Liver (tissue), 8 donors: ENCODE measurements at regions not wholly inside any gene's neighbourhood (a gene's known extent, or its start where the extent isn't known, plus 50 kb on each side); places are given as distances from the start of the nearest gene placed in this dataset.

Experiments
- DNase-seq: peaks from one replicate; pipeline ENCODE4 v3.0.0-alpha.2; 2017; ENCODE audit warnings: low spot score
- H3K27ac ChIP-seq, 2 donors: one replicate each; pipeline ENCODE4 v1.7.0; 2013; ENCODE audit warnings: inconsistent platforms in 2 of 2, low read length in 2 of 2, control low read depth in 1 of 2, low read depth in 1 of 2, mild to moderate bottlenecking in 1 of 2
- H3K27me3 ChIP-seq, 4 donors: one replicate each; pipeline versions ENCODE4 v1.6.1 to v1.7.0; 2013; ENCODE audit warnings: low read length in 3 of 4, inconsistent platforms in 1 of 4, mild to moderate bottlenecking in 1 of 4, moderate library complexity in 1 of 4; ENCODE audit not compliant: control insufficient read depth in 4 of 4, insufficient read depth in 4 of 4
- H3K36me3 ChIP-seq, 4 donors: one replicate each; pipeline versions ENCODE4 v1.6.1 to v1.7.0; 2013; ENCODE audit warnings: low read length in 3 of 4, mild to moderate bottlenecking in 3 of 4, low read depth in 1 of 4, moderate library complexity in 1 of 4; ENCODE audit not compliant: control insufficient read depth in 4 of 4, insufficient read depth in 3 of 4
- H3K4me1 ChIP-seq, 4 donors: one replicate each; pipeline versions ENCODE4 v1.6.1 to v1.7.0; 2013; ENCODE audit warnings: low read length in 3 of 4, mild to moderate bottlenecking in 3 of 4, moderate library complexity in 1 of 4; ENCODE audit not compliant: control insufficient read depth in 4 of 4, insufficient read depth in 4 of 4
- H3K4me3 ChIP-seq, 3 donors: one replicate each; pipeline versions ENCODE4 v1.6.1 to v1.7.0; 2013; ENCODE audit warnings: low read length in 3 of 3, control low read depth in 1 of 3, low read depth in 1 of 3, mild to moderate bottlenecking in 1 of 3
- H3K9ac ChIP-seq, 2 donors: one replicate each; pipeline ENCODE4 v1.7.0; 2013; ENCODE audit warnings: low read length in 2 of 2, mild to moderate bottlenecking in 2 of 2, moderate library complexity in 2 of 2, control low read depth in 1 of 2, low read depth in 1 of 2
- H3K9me3 ChIP-seq, 4 donors: one replicate each; pipeline versions ENCODE4 v1.6.1 to v1.7.0; 2013; ENCODE audit warnings: low read length in 3 of 4; ENCODE audit not compliant: control insufficient read depth in 4 of 4
- ATF3 ChIP-seq: IDR thresholded peaks from 2 replicates; pipeline ENCODE4 v1.6.1; 2016; ENCODE audit warnings: antibody characterized with exemption
- EGR1 ChIP-seq, 2 donors: IDR thresholded peaks; 2 replicates each; pipeline ENCODE4 v1.6.1; 2016 to 2018; ENCODE audit warnings: antibody characterized with exemption in 2 of 2, low read depth in 2 of 2
- FOXA1 ChIP-seq: IDR thresholded peaks from 2 replicates; pipeline ENCODE4 v1.6.1; 2016; ENCODE audit warnings: antibody characterized with exemption
- FOXA2 ChIP-seq: IDR thresholded peaks from 2 replicates; pipeline ENCODE4 v1.6.1; 2016; ENCODE audit warnings: antibody characterized with exemption
- GABPA ChIP-seq, 2 donors: IDR thresholded peaks in 1 of 2; conservative IDR thresholded peaks in 1 of 2; 2 replicates each; pipeline ENCODE4 v1.6.1; 2016; ENCODE audit warnings: antibody characterized with exemption in 2 of 2, mild to moderate bottlenecking in 1 of 2, moderate library complexity in 1 of 2
- HNF4G ChIP-seq: IDR thresholded peaks from 2 replicates; pipeline ENCODE4 v1.6.1; 2016; ENCODE audit warnings: antibody characterized with exemption
- JUND ChIP-seq, 2 donors: IDR thresholded peaks; 2 replicates each; pipeline ENCODE4 v1.6.1; 2016; ENCODE audit warnings: antibody characterized with exemption in 2 of 2
- NR2F2 ChIP-seq: IDR thresholded peaks from 2 replicates; pipeline ENCODE4 v1.6.1; 2016; ENCODE audit warnings: antibody characterized with exemption
- RAD21 ChIP-seq, 2 donors: IDR thresholded peaks; 2 replicates each; pipeline ENCODE4 v1.6.1; 2016; ENCODE audit warnings: antibody characterized with exemption in 2 of 2, mild to moderate bottlenecking in 2 of 2
- RXRA ChIP-seq, 2 donors: IDR thresholded peaks; 2 replicates each; pipeline ENCODE4 v1.6.1; 2017 to 2018; ENCODE audit warnings: antibody characterized with exemption in 2 of 2, mild to moderate bottlenecking in 1 of 2
- SP1 ChIP-seq: IDR thresholded peaks from 2 replicates; pipeline ENCODE4 v1.6.1; 2018; ENCODE audit warnings: antibody characterized with exemption, mild to moderate bottlenecking
- TAF1 ChIP-seq: conservative IDR thresholded peaks from 2 replicates; pipeline ENCODE4 v1.6.1; 2016; ENCODE audit warnings: antibody characterized with exemption, mild to moderate bottlenecking
- YY1 ChIP-seq: IDR thresholded peaks from 2 replicates; pipeline ENCODE4 v1.6.1; 2016; ENCODE audit warnings: antibody characterized with exemption, mild to moderate bottlenecking
- WGBS: extraction: QIAGEN DNeasy Blood & Tissue Kit; methylation state at CpG from one replicate; pipeline ENCODE4 v1.1.7; 2013; 5-methylcytosine and 5-hydroxymethylcytosine counted together
- TF ChIP-seq, protein P1 (sequence below): fragments of 150-350 bp; IDR thresholded peaks from 2 replicates; pipeline ENCODE4 v1.5.1; 2017; ENCODE audit warnings: improper control_type of control experiment, low read depth, low read length; ENCODE audit not compliant: missing input control
- TF ChIP-seq, protein P2 (sequence below): IDR thresholded peaks from 2 replicates; pipeline ENCODE4 v1.6.1; 2016; ENCODE audit warnings: antibody characterized with exemption
- TF ChIP-seq, protein P3 (sequence below): IDR thresholded peaks from 2 replicates; pipeline ENCODE4 v1.6.1; 2016; ENCODE audit warnings: antibody characterized with exemption
- TF ChIP-seq, protein P4 (sequence below): IDR thresholded peaks from 2 replicates; pipeline ENCODE4 v1.6.1; 2016; ENCODE audit warnings: antibody characterized with exemption, mild to moderate bottlenecking
- donor health status: healthy.
- donor health status: healthy.
- donor health status: healthy.
- donor health status: healthy.
- donor health status: healthy.

- 68% methylated on average over 15 of the region's 15 CpGs for WGBS
- no peaks in the 10 kb centered on the region for H3K9me3 ChIP-seq
- H3K27ac ChIP-seq: no peak overlapping the region
- TF ChIP-seq FOXA1 (no peak), RAD21 (IDR thresholded peaks at IDR 0.05) (peak; percentile 73 to 84), EGR1 (IDR thresholded peaks at IDR 0.05; ENCODE audit: low read depth in 2 of 2) (no peak)
- TF ChIP-seq, protein P1, sequence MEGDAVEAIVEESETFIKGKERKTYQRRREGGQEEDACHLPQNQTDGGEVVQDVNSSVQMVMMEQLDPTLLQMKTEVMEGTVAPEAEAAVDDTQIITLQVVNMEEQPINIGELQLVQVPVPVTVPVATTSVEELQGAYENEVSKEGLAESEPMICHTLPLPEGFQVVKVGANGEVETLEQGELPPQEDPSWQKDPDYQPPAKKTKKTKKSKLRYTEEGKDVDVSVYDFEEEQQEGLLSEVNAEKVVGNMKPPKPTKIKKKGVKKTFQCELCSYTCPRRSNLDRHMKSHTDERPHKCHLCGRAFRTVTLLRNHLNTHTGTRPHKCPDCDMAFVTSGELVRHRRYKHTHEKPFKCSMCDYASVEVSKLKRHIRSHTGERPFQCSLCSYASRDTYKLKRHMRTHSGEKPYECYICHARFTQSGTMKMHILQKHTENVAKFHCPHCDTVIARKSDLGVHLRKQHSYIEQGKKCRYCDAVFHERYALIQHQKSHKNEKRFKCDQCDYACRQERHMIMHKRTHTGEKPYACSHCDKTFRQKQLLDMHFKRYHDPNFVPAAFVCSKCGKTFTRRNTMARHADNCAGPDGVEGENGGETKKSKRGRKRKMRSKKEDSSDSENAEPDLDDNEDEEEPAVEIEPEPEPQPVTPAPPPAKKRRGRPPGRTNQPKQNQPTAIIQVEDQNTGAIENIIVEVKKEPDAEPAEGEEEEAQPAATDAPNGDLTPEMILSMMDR: peak; percentile 67
- TF ChIP-seq, protein P2, sequence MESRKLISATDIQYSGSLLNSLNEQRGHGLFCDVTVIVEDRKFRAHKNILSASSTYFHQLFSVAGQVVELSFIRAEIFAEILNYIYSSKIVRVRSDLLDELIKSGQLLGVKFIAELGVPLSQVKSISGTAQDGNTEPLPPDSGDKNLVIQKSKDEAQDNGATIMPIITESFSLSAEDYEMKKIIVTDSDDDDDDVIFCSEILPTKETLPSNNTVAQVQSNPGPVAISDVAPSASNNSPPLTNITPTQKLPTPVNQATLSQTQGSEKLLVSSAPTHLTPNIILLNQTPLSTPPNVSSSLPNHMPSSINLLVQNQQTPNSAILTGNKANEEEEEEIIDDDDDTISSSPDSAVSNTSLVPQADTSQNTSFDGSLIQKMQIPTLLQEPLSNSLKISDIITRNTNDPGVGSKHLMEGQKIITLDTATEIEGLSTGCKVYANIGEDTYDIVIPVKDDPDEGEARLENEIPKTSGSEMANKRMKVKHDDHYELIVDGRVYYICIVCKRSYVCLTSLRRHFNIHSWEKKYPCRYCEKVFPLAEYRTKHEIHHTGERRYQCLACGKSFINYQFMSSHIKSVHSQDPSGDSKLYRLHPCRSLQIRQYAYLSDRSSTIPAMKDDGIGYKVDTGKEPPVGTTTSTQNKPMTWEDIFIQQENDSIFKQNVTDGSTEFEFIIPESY: no peak
- no peaks in the 10 kb centered on the region for H3K4me1 ChIP-seq
- no peak overlapping the region for H3K4me3 ChIP-seq
- no peaks in the 10 kb centered on the region for H3K27me3 ChIP-seq
- H3K9ac ChIP-seq: no peak overlapping the region
- H3K36me3 ChIP-seq: no peaks in the 10 kb centered on the region
- peak; percentile 67 for DNase-seq
Measured at GRCh38 chr5:10863763-10864383, 102.8 kb upstream of the DAP start.

DNA sequence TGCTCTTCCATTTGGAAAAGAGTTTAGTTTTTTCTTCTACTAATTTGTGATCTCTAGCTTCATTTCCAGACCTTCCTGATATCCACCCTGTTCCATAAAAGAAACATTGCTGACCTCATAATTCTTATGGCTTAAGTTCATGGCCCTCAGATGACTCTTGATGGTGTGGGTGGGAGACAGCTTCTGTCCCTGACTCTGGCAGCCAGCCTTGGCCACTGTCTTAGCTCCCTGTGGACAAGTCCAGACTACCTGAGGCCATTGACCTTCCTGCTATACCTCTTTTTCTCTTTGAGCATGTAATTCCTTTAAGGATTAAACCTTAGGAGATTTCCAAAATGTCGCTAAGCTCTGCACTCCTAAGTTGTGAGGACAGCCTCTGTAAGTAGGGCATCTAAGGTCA is 101.1 kb upstream of the DAP start:
- Histone ChIP-seq H3K27me3 (peaks cover 0 to 5% (median 0%) of the 10 kb centered on the region in 4 donors), H3K4me1 (peaks cover 0 to 3% (median 1%) of the 10 kb centered on the region in 4 donors), H3K4me3 (no peak overlapping the region), H3K36me3 (no peaks in the 10 kb centered on the region), H3K27ac (no peak overlapping the region), H3K9ac (no peak overlapping the region), H3K9me3 (no peaks in the 10 kb centered on the region)
- no peak for DNase-seq
- TF ChIP-seq TAF1 (no peak), RAD21 (IDR thresholded peaks at IDR 0.05) (no peak), HNF4G (no peak), GABPA (IDR thresholded peaks at IDR 0.05 in 1 of 2, conservative IDR thresholded peaks at IDR 0.05 in 1 of 2) (no peak), FOXA2 (no peak), RXRA (IDR thresholded peaks at IDR 0.05) (no peak), EGR1 (IDR thresholded peaks at IDR 0.05; ENCODE audit: low read depth in 2 of 2) (no peak), JUND (IDR thresholded peaks at IDR 0.05) (no peak), YY1 (no peak), FOXA1 (no peak), SP1 (no peak), NR2F2 (no peak), ATF3 (no peak)
- TF ChIP-seq, protein P3, sequence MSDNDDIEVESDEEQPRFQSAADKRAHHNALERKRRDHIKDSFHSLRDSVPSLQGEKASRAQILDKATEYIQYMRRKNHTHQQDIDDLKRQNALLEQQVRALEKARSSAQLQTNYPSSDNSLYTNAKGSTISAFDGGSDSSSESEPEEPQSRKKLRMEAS: no peak
- TF ChIP-seq, protein P2: no peak
- TF ChIP-seq, protein P4, sequence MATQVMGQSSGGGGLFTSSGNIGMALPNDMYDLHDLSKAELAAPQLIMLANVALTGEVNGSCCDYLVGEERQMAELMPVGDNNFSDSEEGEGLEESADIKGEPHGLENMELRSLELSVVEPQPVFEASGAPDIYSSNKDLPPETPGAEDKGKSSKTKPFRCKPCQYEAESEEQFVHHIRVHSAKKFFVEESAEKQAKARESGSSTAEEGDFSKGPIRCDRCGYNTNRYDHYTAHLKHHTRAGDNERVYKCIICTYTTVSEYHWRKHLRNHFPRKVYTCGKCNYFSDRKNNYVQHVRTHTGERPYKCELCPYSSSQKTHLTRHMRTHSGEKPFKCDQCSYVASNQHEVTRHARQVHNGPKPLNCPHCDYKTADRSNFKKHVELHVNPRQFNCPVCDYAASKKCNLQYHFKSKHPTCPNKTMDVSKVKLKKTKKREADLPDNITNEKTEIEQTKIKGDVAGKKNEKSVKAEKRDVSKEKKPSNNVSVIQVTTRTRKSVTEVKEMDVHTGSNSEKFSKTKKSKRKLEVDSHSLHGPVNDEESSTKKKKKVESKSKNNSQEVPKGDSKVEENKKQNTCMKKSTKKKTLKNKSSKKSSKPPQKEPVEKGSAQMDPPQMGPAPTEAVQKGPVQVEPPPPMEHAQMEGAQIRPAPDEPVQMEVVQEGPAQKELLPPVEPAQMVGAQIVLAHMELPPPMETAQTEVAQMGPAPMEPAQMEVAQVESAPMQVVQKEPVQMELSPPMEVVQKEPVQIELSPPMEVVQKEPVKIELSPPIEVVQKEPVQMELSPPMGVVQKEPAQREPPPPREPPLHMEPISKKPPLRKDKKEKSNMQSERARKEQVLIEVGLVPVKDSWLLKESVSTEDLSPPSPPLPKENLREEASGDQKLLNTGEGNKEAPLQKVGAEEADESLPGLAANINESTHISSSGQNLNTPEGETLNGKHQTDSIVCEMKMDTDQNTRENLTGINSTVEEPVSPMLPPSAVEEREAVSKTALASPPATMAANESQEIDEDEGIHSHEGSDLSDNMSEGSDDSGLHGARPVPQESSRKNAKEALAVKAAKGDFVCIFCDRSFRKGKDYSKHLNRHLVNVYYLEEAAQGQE: no peak
- 96% methylated on average over 1 of the region's 1 CpG for WGBS
